Central memory CD4-positive, alpha-beta T cell (primary cell): ENCODE measurements at regions not wholly inside any gene's neighbourhood (a gene's known extent, or its start where the extent isn't known, plus 50 kb on each side); places are given as distances from the start of the nearest gene placed in this dataset.
"Not testable (repeated sequence)": the region's sequence is repeated elsewhere in the genome, so short reads cannot be mapped to it uniquely, and the experiment has no call there.

Experiments
- DNase-seq: peaks from one replicate; pipeline ENCODE4 v3.0.0; 2022

GRCh38 chr6:40671001-40671693 lies 84.0 kb upstream of the LRFN2 start:
- DNase-seq, result no peak

- DNase-seq, result no peak
Observed at GRCh38 chr6:40669343-40669742, 82.2 kb upstream of the LRFN2 start.

- no peak for DNase-seq
Observed at GRCh38 chr6:40668203-40668602, 81.0 kb upstream of the LRFN2 start.

GRCh38 chr6:40666530-40666929 lies 79.4 kb upstream of the LRFN2 start:
- no peak for DNase-seq

- DNase-seq, result no peak
Observed at GRCh38 chr6:40661726-40662125, 74.6 kb upstream of the LRFN2 start.

- DNase-seq, result not testable (repeated sequence)
Observed at GRCh38 chr6:40656772-40657171, 69.6 kb upstream of the LRFN2 start.

- DNase-seq, result no peak
Observed at GRCh38 chr6:40654828-40655227, 67.7 kb upstream of the LRFN2 start.

GRCh38 chr6:40645043-40645442 lies 57.9 kb upstream of the LRFN2 start:
- DNase-seq, result no peak

- DNase-seq, result no peak
Observed at GRCh38 chr6:40642837-40643236, 55.7 kb upstream of the LRFN2 start.

GRCh38 chr6:40642190-40642589 lies 55.0 kb upstream of the LRFN2 start:
- no peak for DNase-seq

- no peak for DNase-seq
Observed at GRCh38 chr6:40640599-40641227, 53.5 kb upstream of the LRFN2 start.
